ENCODE measurements at regions not wholly inside any gene's neighbourhood (a gene's known extent, or its start where the extent isn't known, plus 50 kb on each side); places are given as distances from the start of the nearest gene placed in this dataset.

DNA sequence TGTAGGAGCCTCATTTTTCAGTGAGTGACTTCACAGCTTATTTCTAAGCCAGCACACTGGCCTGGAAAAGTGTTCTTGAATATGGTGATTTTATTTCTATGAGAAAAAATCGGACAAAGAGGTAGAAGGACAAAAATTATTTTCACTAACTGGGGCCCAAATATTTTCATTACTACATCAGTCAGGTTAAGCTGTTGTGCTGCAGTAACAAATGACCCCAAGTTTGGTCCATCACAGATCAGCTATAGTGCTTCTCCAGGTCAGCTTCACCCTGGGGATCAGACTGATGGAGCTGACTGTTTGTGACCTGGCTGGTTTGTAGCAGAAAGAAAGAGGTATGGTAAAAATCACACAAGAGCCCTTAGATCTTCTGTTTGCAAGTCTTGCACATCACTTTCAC, 97.9 kb upstream of the STT3B start:
- TF ChIP-seq, protein P1, sequence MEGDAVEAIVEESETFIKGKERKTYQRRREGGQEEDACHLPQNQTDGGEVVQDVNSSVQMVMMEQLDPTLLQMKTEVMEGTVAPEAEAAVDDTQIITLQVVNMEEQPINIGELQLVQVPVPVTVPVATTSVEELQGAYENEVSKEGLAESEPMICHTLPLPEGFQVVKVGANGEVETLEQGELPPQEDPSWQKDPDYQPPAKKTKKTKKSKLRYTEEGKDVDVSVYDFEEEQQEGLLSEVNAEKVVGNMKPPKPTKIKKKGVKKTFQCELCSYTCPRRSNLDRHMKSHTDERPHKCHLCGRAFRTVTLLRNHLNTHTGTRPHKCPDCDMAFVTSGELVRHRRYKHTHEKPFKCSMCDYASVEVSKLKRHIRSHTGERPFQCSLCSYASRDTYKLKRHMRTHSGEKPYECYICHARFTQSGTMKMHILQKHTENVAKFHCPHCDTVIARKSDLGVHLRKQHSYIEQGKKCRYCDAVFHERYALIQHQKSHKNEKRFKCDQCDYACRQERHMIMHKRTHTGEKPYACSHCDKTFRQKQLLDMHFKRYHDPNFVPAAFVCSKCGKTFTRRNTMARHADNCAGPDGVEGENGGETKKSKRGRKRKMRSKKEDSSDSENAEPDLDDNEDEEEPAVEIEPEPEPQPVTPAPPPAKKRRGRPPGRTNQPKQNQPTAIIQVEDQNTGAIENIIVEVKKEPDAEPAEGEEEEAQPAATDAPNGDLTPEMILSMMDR (IDR thresholded peaks at IDR 0.05) = no peak
- TF ChIP-seq POLR2AphosphoS5 (IDR thresholded peaks at IDR 0.05) = no peak
- no peak for TF ChIP-seq POLR2A (IDR thresholded peaks at IDR 0.05)

Data from breast epithelium (tissue), 3 donors.